Hematopoietic multipotent progenitor cell treated with erythropoietin and hydrocortisone succinate and interleukin-3 and kit ligand, for 17 days (in vitro differentiated cells): ENCODE measurements at regions not wholly inside any gene's neighbourhood (a gene's known extent, or its start where the extent isn't known, plus 50 kb on each side); places are given as distances from the start of the nearest gene placed in this dataset.
"Not testable (repeated sequence)": the region's sequence is repeated elsewhere in the genome, so short reads cannot be mapped to it uniquely, and the experiment has no call there.

Source experiments
- DNase-seq: peaks from one replicate; pipeline ENCODE4 v3.0.0-alpha.2; 2015; ENCODE audit warnings: low spot score

DNA sequence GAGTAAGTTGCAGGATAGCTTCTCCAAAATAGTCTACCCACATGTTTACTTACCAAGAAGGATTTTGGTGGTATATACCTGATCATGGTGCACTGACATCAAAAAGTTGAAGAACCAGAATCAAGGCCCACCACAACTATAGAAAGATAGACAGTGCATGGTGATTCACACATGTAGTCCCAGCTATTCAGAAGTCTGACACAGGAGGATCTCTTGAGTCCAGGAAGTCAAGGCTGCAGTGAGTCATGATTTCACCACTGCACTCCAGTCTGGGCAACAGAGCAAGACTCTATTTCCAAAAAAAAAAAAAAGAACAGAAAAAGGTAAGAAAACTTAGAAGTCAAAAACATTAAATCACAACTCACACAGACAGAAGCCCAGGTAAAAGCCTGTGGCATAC is 422.2 kb upstream of the FOXG1 start:
- DNase-seq, result no peak

DNA sequence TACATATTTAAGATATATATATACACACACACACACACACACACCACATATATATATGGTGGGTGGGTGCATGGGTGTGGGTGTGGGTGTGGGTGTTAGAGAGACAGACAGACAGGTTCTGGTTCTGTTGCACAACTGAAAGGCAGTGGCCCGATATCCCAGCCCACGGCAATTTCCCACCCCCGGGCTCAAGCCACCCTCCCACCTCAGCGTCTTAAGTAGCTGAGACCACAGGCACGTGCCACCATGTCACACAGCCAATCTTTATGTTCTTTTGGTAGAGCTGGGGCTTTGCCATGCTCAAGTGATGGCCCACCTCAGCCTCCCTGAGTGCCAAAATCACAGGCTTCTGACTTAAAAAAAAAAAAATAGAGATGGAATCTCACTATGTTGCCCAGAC is 417.8 kb upstream of the FOXG1 start:
- no peak for DNase-seq

DNA sequence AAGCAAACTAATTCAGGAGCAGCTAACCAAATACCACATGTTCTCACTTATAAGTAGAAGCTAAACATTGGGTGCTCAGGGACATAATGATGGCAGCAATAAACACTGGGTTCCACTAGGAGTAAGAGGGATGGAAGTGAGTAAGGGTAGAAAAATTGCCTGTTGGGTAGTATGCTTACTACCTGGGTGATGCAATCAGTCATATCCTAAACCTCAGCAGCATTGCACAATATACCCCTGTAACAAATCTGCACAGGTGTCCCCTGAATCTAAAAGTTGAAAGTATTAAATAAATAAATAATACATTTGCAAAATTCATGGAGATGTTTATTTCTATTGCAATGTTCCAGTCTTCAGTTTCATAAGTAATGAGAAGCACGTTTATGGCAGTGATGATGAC is 409.8 kb upstream of the FOXG1 start:
- no peak for DNase-seq

DNA sequence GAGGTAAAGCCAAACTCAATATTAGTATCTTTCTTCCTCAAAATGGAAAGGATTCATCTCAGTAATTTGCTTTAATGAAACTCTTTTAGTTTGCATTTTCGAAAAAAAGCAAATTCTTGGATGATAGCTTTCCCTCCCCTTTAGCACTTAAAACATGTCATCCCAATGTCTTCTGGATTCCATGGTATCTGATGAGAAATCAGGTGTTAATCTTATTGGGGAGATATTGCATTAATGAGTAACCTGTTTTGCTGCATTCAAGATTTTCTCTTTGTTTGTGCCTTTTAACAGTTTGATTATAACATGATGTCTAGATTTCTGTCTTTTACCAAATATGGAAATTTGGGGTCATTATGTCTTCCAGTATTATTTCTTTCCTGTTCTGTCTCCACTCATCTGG is 405.1 kb upstream of the FOXG1 start:
- no peak for DNase-seq

DNA sequence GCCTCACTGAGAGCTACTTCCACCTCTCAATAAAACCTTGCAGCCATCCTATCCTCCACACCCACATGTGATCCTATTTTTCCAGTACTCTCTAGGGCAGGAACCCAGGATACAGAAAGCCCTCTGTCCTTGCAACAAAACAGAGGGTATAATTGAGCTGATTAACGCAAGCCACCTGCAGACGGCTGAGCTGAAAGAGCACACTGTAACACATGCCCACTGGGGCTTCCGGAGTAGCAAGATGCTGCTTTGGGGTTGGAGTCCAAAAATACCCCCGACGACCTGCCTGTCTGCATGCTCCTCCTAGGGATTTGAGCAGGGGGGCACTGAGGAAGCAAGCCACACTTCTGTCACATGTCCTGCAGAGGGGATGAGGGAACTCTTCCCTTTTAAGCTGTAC is 401.1 kb upstream of the FOXG1 start:
- no peak for DNase-seq

DNA sequence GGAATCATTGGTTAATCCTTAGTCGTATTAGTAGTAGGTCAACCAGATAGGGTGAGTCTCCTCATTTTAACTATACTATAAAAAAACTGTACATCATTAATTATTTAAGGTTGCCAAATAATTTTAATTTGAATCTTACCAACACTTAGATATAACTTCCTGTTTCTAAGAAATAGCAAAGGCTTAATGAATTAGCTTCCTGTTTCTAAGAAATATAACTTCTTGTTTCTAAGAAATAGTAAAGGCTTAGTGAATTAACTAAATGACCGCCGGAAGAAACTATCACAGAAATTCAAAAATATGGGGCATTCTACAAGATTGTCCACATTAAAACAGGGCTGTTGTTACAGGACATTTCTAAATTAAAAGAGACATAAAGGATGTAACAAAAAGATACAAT is 392.9 kb upstream of the FOXG1 start:
- no peak for DNase-seq

DNA sequence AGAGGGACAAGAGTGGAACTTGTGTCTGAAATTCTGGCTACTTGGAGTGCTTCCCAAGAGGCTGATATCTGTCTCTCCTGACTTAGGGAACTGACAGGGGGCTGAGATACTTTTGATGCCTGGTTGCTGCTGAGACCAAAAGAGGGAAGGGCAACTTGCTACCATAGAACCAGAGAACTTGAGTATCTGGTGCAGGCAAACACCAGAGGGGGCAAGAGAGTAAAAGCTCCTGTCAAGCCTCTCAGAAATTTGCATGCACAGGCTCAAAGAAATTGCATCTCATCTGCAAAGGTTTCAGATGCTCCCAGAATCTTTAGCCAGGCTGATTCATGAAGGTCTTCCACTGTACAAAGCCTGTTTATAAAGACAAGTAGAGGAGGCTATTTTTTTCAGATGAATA is 391.3 kb upstream of the FOXG1 start:
- no peak for DNase-seq

DNA sequence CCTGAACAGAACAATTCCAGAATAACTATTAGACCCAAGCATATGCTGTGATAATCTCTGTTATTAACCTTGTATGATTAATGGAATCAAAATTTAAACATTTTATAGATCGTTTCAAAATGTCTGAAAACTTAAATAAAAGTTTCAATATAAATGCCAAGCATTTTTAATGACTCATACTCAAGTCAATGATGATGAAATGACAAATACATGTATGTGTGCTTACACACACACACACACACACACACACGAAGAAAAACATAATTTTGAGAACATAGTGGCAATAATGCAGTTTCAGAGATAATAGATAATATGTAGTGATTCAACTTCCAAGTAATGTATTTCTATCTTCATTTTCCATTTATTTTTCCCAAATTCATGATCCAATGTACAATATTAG is 384.9 kb upstream of the FOXG1 start:
- no peak for DNase-seq

DNA sequence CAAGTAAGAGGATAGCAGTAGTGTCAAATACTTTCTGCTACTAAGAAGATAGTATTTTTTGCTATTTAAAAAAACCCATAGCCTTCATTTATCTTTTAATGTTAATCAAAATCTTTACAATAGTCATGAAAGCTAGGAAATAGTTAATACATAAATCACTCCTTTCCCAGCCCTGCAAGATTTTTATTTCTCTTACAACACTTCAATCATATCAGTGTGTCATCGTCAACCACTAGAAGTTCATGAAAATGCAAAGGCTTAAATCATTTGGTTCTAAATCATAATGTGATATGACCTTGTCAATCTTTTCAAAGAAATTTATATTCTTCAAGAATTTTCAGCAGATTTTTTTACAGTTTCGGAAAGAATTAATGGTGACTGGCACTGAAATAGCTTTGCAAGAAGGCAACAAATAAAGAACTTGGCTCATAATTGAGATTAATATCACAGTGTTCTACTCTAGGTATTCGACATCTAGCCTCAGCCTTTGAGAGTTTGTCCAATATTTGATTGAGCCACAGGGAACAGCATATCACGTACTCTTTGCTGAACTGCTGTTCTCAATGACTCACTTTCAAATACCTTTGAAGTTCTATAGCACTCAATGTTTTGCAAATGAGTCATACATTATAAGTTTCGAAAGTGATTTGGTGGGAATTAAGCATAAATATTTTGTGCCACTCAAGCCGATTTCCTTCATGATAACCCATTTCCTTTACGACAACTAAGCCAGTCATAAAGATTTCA is 384.0 kb upstream of the FOXG1 start:
- no peak for DNase-seq

DNA sequence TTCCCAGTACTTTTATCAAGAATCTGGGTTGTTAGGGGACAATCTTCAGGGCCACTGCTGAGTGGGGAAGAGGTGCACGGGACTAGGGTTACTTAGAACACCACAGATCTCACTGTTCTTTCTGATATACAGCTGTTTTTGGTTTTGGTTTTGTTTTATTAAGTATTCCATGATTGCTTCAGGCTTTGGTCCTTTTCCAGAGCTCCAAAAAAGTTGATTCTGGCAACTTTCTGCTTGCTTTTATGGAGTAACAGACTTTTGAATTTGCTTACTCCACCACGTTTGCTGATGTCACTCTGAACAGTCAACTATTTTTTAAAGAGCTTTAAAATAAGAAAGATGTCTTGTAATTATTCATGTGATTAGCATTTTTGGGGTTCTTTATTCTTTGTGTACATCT is 368.1 kb upstream of the FOXG1 start:
- no peak for DNase-seq

DNA sequence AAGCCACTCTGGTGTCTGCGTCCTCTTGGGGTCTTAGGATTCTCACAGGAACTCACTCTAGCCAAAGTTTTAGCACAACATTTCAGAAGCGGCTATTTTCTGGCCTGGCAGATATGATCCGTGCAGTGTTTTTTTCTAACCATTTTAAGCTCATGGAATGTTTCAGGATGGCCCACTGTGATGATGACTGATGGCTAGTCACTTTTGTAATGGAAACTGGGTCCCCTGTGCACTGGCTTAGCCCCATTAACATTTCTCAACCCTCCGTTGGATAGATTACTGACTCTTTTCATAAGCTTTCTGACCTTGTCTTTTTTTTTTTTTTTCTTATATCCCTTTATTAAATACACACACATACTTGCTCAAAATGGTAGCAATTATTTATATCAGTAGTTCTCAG is 364.9 kb upstream of the FOXG1 start:
- DNase-seq, result not testable (repeated sequence)

DNA sequence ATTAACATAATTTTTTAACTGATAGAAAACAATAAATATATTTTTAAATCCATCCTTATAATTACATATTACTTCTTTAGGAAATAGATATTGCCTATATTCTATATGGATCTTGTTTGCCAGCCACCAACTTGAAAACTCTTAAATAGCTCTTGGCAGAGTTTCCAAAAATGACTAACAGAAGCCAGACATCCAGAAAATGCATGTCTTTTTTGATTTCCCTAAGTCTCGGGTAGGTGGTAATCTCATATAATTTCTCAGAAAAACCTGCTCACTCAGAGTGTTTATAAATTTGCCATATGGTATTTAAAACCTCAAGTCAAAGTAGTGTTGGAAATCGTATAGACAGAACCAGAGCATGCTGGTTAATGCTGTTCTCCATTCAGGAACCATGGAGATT is 360.4 kb upstream of the FOXG1 start:
- no peak for DNase-seq

DNA sequence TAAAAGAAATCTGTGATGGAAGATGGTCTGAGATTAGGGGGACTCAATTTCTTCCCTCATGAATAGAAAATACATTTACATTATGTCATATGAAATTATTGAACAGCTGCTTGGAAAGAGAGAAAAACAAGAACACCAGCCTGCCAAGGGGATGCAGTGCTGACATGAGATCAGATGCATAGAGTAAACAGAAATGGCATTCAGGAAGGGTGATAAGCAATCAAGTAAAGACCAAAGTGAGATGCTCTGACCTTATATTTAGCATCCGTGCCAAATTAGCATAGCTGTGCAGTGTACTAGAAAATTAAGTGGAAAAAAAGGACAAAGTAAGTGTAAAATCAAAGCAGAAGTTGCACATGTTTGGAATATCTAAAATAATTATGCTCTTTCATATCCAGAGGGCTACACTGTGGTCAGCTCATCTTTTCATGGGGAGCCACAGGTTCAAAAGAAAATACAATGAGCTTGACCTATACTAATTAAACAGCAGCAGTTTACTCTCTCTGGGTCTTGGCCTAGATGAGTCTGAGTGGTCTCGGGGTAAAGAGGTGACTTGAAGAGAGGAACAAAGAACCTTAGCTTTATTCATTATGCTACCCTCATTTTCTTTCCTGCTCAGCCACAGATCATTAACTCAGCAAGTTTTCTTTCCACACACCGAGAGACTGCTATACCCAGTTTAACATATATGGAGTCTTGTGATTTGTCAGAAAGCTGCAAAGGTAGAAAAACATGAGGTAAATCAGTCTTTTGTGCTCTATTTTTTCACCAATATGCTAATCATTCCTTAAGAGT is 359.4 kb upstream of the FOXG1 start:
- no peak for DNase-seq

DNA sequence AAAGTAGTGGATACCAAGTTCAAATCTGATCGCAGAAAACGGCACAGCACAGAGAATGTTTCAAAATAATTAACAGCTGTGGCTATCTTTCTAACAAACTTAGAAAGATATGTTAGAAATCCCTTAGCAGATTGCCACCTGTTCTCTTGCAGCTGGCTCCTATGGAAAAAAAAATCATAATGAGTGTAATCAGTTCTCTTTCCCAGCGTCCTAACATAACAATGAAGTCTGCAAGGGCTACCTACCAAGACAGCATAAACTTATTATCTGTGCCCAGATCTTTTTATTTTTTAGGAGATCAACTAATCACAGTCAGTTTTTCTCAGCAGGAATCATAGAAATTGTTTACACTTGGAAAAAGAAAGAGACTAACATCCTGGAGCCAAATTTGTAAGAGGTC is 358.6 kb upstream of the FOXG1 start:
- no peak for DNase-seq

DNA sequence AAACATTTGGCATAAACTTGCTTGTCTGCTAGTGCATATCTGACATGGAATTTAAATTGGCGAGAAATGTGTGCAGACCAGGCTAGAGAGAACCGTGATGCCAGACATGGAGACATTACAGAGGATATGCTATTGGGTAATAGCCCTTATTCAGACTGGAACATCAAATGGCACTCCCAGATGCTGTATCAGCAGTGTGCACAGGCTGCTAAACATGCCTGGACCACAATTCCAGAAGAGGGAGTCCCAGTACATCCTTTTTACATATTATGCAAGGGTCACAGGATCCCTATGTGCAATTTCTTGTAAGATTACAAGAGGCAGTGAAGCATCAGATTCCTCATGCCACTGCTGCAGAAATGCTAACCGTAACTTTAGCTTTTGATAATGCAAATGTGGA is 354.5 kb upstream of the FOXG1 start:
- DNase-seq, result no peak

DNA sequence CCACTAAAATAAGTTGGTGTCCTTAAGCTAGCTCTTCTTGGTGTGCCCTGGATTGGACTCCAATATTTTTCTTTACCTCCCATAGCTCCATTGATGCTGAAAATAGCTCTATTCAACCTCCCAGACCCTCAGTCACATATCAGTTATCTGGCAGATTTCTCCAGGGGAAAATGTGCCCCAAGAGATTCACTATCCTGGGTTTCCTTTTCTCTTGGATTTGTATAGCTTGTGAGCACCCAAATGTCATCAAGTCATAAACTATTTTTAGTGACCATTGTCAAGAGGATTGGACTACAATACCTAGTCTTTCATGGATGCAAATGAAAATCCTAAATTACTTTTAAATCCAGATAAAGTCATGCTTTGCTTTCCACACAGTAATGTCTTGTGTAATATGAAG is 339.6 kb upstream of the FOXG1 start:
- no peak for DNase-seq

DNA sequence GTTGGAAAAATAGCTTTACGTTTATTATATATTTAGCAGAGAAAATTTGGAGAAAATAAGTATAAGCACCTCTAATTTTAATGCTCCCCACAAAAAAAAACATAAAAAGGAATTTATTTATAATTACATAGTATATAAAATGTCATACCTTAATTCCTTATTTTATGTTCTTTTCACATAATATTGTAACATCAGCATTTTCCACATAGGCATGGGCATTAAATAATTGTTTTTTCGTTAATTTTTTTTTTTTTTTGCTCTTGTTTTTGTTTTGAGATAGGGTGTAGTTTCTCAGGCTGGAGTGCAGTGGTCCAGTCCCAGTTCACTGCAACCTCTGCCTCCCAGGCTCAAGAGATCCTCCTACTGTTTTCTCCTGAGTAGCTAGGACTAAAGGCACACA is 329.8 kb upstream of the FOXG1 start:
- DNase-seq, result no peak

DNA sequence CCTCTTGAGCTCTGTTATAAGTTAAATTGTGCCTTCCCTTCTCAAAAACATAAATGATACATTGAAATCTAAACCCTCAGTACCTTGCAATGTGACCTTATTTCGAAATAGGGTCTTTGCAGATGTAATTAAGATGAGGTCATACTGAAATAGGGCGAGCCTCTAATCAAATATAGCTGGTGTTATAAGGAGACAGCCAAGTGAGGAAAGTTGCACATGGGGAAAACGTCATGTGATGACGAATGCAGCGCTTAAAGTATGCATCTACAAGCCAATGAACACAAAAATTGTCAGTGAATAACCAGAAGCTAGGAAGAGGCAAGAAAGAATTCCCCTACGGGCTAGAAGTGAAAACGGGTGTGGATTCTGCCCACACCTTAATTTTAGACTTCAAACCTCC is 305.2 kb upstream of the FOXG1 start:
- no peak for DNase-seq

DNA sequence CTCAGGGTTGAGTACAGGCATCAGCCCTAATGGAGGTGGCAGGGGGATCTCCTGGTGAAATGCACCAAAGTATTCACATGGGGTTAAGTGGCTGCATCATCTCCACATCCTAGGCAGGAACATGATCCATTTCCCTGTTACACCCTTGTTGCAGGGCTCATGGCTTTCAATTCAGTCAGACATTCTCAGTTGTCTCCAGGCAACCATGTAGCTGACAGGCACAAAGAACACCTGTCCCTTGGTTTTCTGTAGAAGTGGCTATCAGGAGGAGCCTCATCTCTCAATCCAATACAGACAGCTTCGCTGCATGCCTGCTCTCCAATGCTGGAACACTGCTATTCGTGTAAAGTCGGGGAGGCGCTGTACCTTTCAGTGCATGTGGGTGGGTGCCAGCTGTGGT is 299.0 kb upstream of the FOXG1 start:
- no peak for DNase-seq

DNA sequence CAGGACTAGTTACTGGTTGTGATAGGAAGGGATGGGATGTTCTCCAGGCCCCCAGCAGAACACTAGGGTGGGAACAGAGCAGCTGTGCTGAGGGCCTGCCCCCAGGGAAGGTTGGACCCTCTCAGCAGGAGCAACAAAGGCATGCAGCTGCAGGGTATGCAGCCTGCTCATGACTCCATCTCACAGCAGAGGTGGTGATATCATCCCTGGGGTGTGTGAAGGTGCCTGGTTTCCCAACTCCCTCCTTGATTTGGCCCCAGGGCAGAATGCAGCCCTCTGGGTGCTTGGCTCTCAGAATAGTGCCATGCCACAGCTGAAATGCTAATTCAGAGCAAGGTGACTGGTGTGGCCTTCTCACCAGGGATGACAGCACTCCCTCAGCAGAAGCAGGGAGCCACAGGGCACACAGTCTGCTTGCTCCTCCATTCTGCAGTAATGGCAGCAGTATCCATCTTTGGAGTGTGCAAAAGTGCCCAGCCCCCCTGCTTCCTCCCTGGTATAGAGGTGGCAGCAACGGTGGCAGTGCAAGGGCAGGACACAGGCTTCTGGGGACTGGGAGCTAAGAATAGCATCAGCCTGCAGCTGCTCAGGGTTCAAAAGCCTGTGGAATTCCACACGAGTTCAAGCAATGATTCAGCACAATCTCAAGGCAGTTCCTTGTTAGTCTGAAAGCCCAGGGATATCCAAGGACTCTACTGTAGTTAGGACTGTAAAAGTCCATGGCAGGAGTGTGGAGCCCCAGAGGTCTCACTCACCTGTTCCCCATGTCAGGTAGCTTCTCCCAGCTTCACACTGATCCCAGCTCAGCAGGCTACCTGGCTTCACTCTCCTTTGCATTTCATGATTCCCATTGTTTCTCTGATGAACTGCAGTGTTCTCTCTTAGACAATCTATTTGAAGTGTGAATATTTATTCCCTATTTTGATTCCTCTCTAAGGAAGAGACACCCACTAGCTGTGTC is 298.1 kb upstream of the FOXG1 start:
- DNase-seq, result no peak

DNA sequence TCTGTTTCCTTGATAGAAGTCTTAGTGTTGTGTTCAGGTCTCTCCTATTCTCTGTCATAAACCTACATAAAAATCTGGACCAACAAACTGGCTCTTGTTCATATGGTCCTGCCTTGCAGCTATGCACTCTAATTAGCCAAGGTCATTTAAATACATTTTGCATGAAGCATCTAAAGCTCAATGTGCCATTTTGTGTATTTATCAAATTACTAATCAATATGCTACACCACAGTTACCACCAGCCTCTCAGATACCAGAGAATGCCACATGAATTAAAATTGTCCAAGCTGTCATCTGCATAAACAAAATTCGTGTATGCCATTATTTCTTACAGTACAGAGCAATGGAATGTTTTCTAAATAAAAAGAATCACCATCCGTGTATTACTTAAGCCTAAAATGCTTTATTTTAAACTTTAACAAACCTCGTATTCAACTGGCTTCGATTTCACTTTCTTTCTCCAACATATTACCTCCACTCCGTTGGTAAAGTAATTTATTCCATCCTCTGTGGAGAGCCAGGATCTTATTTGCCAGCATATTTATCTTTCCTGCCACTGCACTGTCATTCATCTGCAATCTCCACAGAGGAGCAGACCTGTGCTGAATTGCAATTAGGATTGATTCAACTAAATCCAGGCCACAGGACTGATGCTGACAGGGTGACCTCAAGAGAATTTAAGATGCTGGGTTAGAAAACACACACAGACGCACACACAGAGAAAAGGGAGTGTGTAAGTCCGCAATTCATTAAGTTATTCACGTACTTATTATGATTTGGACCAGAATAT is 284.1 kb upstream of the FOXG1 start:
- DNase-seq, result no peak

DNA sequence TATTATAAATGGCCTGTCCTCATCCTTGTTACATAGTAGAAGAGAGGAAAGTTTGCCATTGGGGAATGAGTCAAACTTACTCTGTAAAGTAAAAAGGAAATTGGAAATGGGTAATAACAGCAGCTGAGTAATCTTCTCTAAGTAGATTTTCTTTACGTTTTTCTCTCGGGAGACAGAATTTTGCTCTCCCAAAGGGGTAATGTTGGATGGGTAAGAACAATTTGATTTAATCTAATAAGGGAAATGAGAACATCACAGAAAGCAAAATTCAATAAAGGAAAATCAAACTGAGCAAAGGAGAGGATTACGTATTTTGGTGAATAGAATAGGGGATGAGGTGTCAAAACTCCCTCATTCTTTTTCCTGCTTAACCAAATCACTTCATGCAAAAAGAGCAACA is 283.1 kb upstream of the FOXG1 start:
- DNase-seq, result no peak
